Bronchial epithelial cell (primary cell): ENCODE measurements at regions not wholly inside any gene's neighbourhood (a gene's known extent, or its start where the extent isn't known, plus 50 kb on each side); places are given as distances from the start of the nearest gene placed in this dataset.
A peak's percentile ranks its signal among the peaks of the same experiment; 100 is the strongest.

Experiments used
- DNase-seq: peaks from one replicate; pipeline ENCODE4 v3.0.0-alpha.2; 2010; ENCODE audit warnings: low read depth
- FAIRE-seq: peaks from 2 replicates; lab custom pipeline; 2011; peaks lifted over from hg19 to GRCh38; lab: Jason Lieb, UNC
- H3K27me3 ChIP-seq: 2 replicates; pipeline ENCODE4 v1.5.1; 2011; ENCODE audit warnings: low read length; ENCODE audit not compliant: control insufficient read depth, insufficient read depth
- H3K36me3 ChIP-seq: 2 replicates; pipeline ENCODE4 v1.5.1; 2011; ENCODE audit warnings: low read length; ENCODE audit not compliant: control insufficient read depth, insufficient read depth
- H3K4me3 ChIP-seq: 2 replicates; pipeline ENCODE4 v1.5.1; 2011; ENCODE audit warnings: mild to moderate bottlenecking, low read depth, low read length, control low read depth
- CTCF ChIP-seq: IDR thresholded peaks from 2 replicates; pipeline ENCODE4 v1.5.1; 2011; ENCODE audit warnings: mild to moderate bottlenecking, moderate library complexity, low read length, control low read depth, inconsistent platforms; ENCODE audit not compliant: insufficient read depth, severe bottlenecking

- TF ChIP-seq CTCF = no peak
- H3K4me3 ChIP-seq = no peak overlapping the region
- DNase-seq (no peak), FAIRE-seq (no peak)
- no peaks in the 10 kb centered on the region for H3K27me3 ChIP-seq
- H3K36me3 ChIP-seq = no peaks in the 10 kb centered on the region
Measured at GRCh38 chr10:6996431-6996830, 414.4 kb downstream of the SFMBT2 start.

GRCh38 chr10:6995831-6996230 lies 415.0 kb downstream of the SFMBT2 start:
- no peak for TF ChIP-seq CTCF
- no peaks in the 10 kb centered on the region for H3K36me3 ChIP-seq
- no peak overlapping the region for H3K4me3 ChIP-seq
- FAIRE-seq (no peak), DNase-seq (peak; percentile 5)
- H3K27me3 ChIP-seq = no peaks in the 10 kb centered on the region

- Histone ChIP-seq H3K36me3 (no peaks in the 10 kb centered on the region), H3K4me3 (no peak overlapping the region), H3K27me3 (no peaks in the 10 kb centered on the region)
- FAIRE-seq (no peak), DNase-seq (no peak)
- TF ChIP-seq CTCF = no peak
Measured at GRCh38 chr10:6995341-6995740, 415.3 kb upstream of the PRKCQ start.

- FAIRE-seq = no peak
- no peak overlapping the region for H3K4me3 ChIP-seq
- no peak for TF ChIP-seq CTCF
- no peak for DNase-seq
- H3K36me3 ChIP-seq = no peaks in the 10 kb centered on the region
- H3K27me3 ChIP-seq = no peaks in the 10 kb centered on the region
Measured at GRCh38 chr10:6990891-6991290, 410.8 kb upstream of the PRKCQ start.

GRCh38 chr10:6988654-6989053 lies 408.6 kb upstream of the PRKCQ start:
- H3K27me3 ChIP-seq = no peaks in the 10 kb centered on the region
- TF ChIP-seq CTCF = no peak
- H3K36me3 ChIP-seq = no peaks in the 10 kb centered on the region
- FAIRE-seq (no peak), DNase-seq (no peak)
- no peak overlapping the region for H3K4me3 ChIP-seq

- no peak for TF ChIP-seq CTCF
- H3K4me3 ChIP-seq = no peak overlapping the region
- H3K27me3 ChIP-seq = no peaks in the 10 kb centered on the region
- no peak for FAIRE-seq
- H3K36me3 ChIP-seq = no peaks in the 10 kb centered on the region
- no peak for DNase-seq
Measured at GRCh38 chr10:6987536-6987945, 407.5 kb upstream of the PRKCQ start.
